ENCODE measurements at regions not wholly inside any gene's neighbourhood (a gene's known extent, or its start where the extent isn't known, plus 50 kb on each side); places are given as distances from the start of the nearest gene placed in this dataset.

- intact Hi-C loops (cut with micrococcal nuclease) (no loop called here), in situ Hi-C loops (cut with MboI) (no loop called here)
- Histone ChIP-seq H3K27ac (ENCODE audit: extremely low read depth, low read depth, low read length) (no peak overlapping the region), H3K9ac (ENCODE audit: insufficient read depth in 1 of 2, low read depth in 2 of 2, low read length in 2 of 2) (no peak overlapping the region), H3K4me1 (replicated peaks in 1 of 2; ENCODE audit: control insufficient read depth in 2 of 2, insufficient read depth in 2 of 2, low read length in 2 of 2) (no peaks in the 10 kb centered on the region), H3K79me2 (ENCODE audit: control insufficient read depth, insufficient read depth, low read length) (no peaks in the 10 kb centered on the region), H3K4me3 (no peak overlapping the region), H3K9me3 (replicated peaks; ENCODE audit: control insufficient read depth, insufficient read depth, low read depth, low read length) (no peaks in the 10 kb centered on the region), H3K9me1 (ENCODE audit: control insufficient read depth, insufficient read depth, low read length) (no peaks in the 10 kb centered on the region), H4K20me1 (replicated peaks; ENCODE audit: control insufficient read depth, insufficient read depth, low read length) (no peaks in the 10 kb centered on the region), H3K36me3 (ENCODE audit: control insufficient read depth, insufficient read depth, low read length) (no peaks in the 10 kb centered on the region), H3K4me2 (ENCODE audit: insufficient read depth, low read length) (no peak overlapping the region), H2AFZ (ENCODE audit: low read depth, low read length) (no peak overlapping the region), H3K27me3 (ENCODE audit: control insufficient read depth in 2 of 2, insufficient read depth in 2 of 2, low read length in 2 of 2) (no peaks in the 10 kb centered on the region)
- TF ChIP-seq NCOR1 (IDR thresholded peaks at IDR 0.05) (no peak), ADNP (tag; IDR thresholded peaks at IDR 0.05) (no peak), DIDO1 (tag; IDR thresholded peaks at IDR 0.05; ENCODE audit: low read depth) (no peak), ELF2 (CRISPR knock-in tag; IDR thresholded peaks at IDR 0.05) (no peak), BRCA1 (IDR thresholded peaks at IDR 0.05) (no peak), BRCA1 (CRISPR knock-in tag; IDR thresholded peaks at IDR 0.05) (no peak), CEBPG (CRISPR knock-in tag; IDR thresholded peaks at IDR 0.05) (no peak), CEBPG (tag; conservative IDR thresholded peaks at IDR 0.05 in 1 of 2, IDR thresholded peaks at IDR 0.05 in 1 of 2) (peak in 1 of 2 experiments; percentile 72; a peak in 2 of 4 replicates), SREBF2 (CRISPR knock-in tag; IDR thresholded peaks at IDR 0.05) (no peak), CEBPB (tag; IDR thresholded peaks at IDR 0.05) (peak; percentile 32; the same call in 1 of the 2 replicates), BMI1 (IDR thresholded peaks at IDR 0.05; ENCODE audit: low read length) (no peak)
- TF ChIP-seq, protein P1, sequence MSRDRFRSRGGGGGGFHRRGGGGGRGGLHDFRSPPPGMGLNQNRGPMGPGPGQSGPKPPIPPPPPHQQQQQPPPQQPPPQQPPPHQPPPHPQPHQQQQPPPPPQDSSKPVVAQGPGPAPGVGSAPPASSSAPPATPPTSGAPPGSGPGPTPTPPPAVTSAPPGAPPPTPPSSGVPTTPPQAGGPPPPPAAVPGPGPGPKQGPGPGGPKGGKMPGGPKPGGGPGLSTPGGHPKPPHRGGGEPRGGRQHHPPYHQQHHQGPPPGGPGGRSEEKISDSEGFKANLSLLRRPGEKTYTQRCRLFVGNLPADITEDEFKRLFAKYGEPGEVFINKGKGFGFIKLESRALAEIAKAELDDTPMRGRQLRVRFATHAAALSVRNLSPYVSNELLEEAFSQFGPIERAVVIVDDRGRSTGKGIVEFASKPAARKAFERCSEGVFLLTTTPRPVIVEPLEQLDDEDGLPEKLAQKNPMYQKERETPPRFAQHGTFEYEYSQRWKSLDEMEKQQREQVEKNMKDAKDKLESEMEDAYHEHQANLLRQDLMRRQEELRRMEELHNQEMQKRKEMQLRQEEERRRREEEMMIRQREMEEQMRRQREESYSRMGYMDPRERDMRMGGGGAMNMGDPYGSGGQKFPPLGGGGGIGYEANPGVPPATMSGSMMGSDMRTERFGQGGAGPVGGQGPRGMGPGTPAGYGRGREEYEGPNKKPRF (IDR thresholded peaks at IDR 0.05; ENCODE audit: low read depth, low read length), result no peak
- ATAC-seq, result no peak
- POLR2A ChIA-PET, result no interaction called here
- BruUV-seq (replicated peaks), result no TSS peak
- no peak for DNase-seq (ENCODE audit: extremely low read depth in 1 of 4, low spot score in 3 of 4)
- 2% methylated on average over 3 of the region's 3 CpGs for WGBS (ENCODE audit: insufficient coverage, low coverage, missing lambda C conversion rate)
- CTCF ChIA-PET (ENCODE audit: low intra/inter-chr PET ratio), result interaction anchor here (0.6 kb wide), 1 partner anchor 1653 kb away, joined by 6 read pairs; no protein-coding TSS in a partner anchor
- no peak for FAIRE-seq
These were observed 432.8 kb upstream of the ZP4 start for GRCh38 chr1:238323490-238323889.

All from K562 (cell line).